ENCODE measurements at regions not wholly inside any gene's neighbourhood (a gene's known extent, or its start where the extent isn't known, plus 50 kb on each side); places are given as distances from the start of the nearest gene placed in this dataset.

GRCh38 chr2:138291805-138292204, 209.8 kb upstream of the SPOPL start:
- Histone ChIP-seq H3K9me3 (no peaks in the 10 kb centered on the region), H3K4me3 (no peak overlapping the region), H3K36me3 (no peaks in the 10 kb centered on the region), H3K27me3 (no peaks in the 10 kb centered on the region), H3K4me1 (no peaks in the 10 kb centered on the region), H3K27ac (no peak overlapping the region)
- intact Hi-C loops (cut with DNase I; ENCODE audit: low total_unique reads) = no loop called here
- TF ChIP-seq POLR2A (IDR thresholded peaks at IDR 0.05) = no peak
- TF ChIP-seq, protein P1, sequence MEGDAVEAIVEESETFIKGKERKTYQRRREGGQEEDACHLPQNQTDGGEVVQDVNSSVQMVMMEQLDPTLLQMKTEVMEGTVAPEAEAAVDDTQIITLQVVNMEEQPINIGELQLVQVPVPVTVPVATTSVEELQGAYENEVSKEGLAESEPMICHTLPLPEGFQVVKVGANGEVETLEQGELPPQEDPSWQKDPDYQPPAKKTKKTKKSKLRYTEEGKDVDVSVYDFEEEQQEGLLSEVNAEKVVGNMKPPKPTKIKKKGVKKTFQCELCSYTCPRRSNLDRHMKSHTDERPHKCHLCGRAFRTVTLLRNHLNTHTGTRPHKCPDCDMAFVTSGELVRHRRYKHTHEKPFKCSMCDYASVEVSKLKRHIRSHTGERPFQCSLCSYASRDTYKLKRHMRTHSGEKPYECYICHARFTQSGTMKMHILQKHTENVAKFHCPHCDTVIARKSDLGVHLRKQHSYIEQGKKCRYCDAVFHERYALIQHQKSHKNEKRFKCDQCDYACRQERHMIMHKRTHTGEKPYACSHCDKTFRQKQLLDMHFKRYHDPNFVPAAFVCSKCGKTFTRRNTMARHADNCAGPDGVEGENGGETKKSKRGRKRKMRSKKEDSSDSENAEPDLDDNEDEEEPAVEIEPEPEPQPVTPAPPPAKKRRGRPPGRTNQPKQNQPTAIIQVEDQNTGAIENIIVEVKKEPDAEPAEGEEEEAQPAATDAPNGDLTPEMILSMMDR (IDR thresholded peaks at IDR 0.05) = no peak
- no peak for DNase-seq

DNA sequence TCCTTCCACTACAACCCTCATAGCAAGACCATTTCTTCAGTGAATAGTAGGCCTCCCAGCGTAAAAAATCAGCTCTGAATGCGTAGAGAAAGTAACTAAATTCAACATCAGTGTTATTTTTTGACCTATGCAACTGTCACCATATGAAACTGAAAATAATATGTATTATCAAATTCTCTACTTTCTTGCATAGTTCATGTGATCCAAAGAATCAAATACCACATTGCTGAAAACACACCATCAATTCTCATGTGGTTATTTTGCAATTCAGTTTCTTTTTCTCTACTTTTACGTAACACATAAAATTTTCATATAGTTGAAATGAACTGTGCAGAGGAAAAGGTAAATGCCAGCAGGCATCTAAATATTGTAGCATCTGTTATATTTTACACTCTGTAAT, 208.5 kb upstream of the SPOPL start:
- intact Hi-C loops (cut with DNase I; ENCODE audit: low total_unique reads) = no loop called here
- Histone ChIP-seq H3K27me3 (no peaks in the 10 kb centered on the region), H3K4me3 (no peak overlapping the region), H3K27ac (no peak overlapping the region), H3K36me3 (no peaks in the 10 kb centered on the region), H3K9me3 (no peaks in the 10 kb centered on the region), H3K4me1 (no peaks in the 10 kb centered on the region)
- TF ChIP-seq, protein P1 (IDR thresholded peaks at IDR 0.05) = no peak
- no peak for TF ChIP-seq POLR2A (IDR thresholded peaks at IDR 0.05)
- no peak for DNase-seq

GRCh38 chr2:138293549-138293948, 208.0 kb upstream of the SPOPL start:
- Histone ChIP-seq H3K4me3 (no peak overlapping the region), H3K36me3 (no peaks in the 10 kb centered on the region), H3K9me3 (no peaks in the 10 kb centered on the region), H3K27me3 (no peaks in the 10 kb centered on the region), H3K27ac (no peak overlapping the region), H3K4me1 (no peaks in the 10 kb centered on the region)
- intact Hi-C loops (cut with DNase I; ENCODE audit: low total_unique reads) = no loop called here
- TF ChIP-seq, protein P1 (IDR thresholded peaks at IDR 0.05) = no peak
- no peak for TF ChIP-seq POLR2A (IDR thresholded peaks at IDR 0.05)
- no peak for DNase-seq

- Histone ChIP-seq H3K4me3 (no peak overlapping the region), H3K27me3 (no peaks in the 10 kb centered on the region), H3K27ac (no peak overlapping the region), H3K9me3 (no peaks in the 10 kb centered on the region), H3K36me3 (no peaks in the 10 kb centered on the region), H3K4me1 (no peaks in the 10 kb centered on the region)
- intact Hi-C loops (cut with DNase I; ENCODE audit: low total_unique reads) = no loop called here
- DNase-seq = no peak
- no peak for TF ChIP-seq POLR2A (IDR thresholded peaks at IDR 0.05)
- TF ChIP-seq, protein P1 (IDR thresholded peaks at IDR 0.05) = no peak
Observed at GRCh38 chr2:138294451-138294850, 207.1 kb upstream of the SPOPL start.

GRCh38 chr2:138296365-138296764, 205.2 kb upstream of the SPOPL start:
- Histone ChIP-seq H3K27me3 (no peaks in the 10 kb centered on the region), H3K4me3 (no peak overlapping the region), H3K9me3 (no peaks in the 10 kb centered on the region), H3K4me1 (no peaks in the 10 kb centered on the region), H3K36me3 (no peaks in the 10 kb centered on the region), H3K27ac (no peak overlapping the region)
- DNase-seq = no peak
- no peak for TF ChIP-seq POLR2A (IDR thresholded peaks at IDR 0.05)
- TF ChIP-seq, protein P1 (IDR thresholded peaks at IDR 0.05) = no peak
- intact Hi-C loops (cut with DNase I; ENCODE audit: low total_unique reads) = no loop called here

Data from uterus (tissue), 3 donors.